Medulla oblongata (tissue), 1 donor: ENCODE measurements at regions not wholly inside any gene's neighbourhood (a gene's known extent, or its start where the extent isn't known, plus 50 kb on each side); places are given as distances from the start of the nearest gene placed in this dataset.
"Not testable (repeated sequence)": the region's sequence is repeated elsewhere in the genome, so short reads cannot be mapped to it uniquely, and the experiment has no call there.

Source experiments
- DNase-seq: peaks from one replicate; pipeline ENCODE4 v3.0.0-alpha.2; 2015; ENCODE audit errors: extremely low spot score

GRCh38 chr14:106802413-106803364 is 1276.3 kb downstream of the TMEM121 start:
- DNase-seq = no peak

GRCh38 chr14:106803379-106803778 is 1277.0 kb downstream of the TMEM121 start:
- DNase-seq = no peak

DNA sequence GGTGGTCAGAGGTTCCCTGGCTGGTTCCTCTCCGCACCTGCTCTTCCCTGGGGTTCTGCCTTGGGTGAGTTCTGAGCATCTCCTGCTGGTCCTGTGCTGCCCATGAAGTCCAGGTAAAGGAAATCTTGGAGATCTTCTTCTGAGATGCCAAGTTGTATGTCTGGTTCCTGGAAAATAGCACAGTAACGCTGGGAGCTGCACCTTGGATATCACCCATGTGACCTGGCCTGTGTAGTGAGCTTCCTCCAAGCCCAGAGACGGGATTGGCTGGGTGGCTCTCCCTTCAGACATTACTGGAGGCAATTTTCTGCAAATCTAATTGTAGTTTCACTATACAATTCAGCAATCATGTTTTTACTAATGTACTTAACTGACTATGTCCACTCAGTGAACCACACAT is 1281.1 kb downstream of the TMEM121 start:
- no peak for DNase-seq

DNA sequence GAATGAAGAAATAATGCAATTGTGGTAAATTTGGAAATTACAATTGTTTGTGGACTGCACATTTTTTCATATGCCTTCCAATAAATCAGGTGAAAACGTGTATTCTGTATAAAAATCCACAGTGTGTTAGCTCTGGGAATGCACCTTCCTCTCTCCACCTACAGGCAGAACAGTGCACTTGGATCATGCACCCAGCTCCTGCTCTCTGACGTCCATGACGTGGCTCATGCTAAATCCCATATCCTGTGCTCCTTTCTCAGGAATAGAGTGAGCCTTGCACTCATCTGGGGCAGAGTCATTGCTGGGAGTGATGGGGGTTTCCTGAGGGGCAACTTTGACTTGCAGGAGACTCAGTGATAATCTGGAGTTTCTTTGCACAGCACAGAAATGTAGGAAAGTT is 1282.1 kb downstream of the TMEM121 start:
- DNase-seq = no peak

DNA sequence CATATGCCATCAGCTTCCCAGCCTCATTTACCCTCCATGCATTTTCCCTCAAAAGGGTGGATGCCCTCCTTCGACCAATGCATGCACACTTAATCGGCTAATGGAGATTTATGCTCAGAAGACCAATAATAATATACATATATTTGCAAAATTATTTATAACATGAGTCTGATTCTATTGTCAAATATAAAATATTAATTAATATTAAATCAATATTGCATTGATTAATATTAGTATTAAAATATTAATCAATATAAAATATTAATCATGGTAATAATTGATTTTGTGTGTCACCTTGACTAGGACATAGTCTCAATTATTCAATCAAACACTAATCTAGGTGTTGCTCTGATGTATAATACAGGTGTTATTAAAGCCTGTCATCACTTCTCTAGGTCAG is 1282.5 kb downstream of the TMEM121 start:
- no peak for DNase-seq

GRCh38 chr14:106809615-106810014 is 1283.2 kb downstream of the TMEM121 start:
- DNase-seq = no peak

- DNase-seq = not testable (repeated sequence)
Measured at GRCh38 chr14:106810168-106810567, 1283.8 kb downstream of the TMEM121 start.

DNA sequence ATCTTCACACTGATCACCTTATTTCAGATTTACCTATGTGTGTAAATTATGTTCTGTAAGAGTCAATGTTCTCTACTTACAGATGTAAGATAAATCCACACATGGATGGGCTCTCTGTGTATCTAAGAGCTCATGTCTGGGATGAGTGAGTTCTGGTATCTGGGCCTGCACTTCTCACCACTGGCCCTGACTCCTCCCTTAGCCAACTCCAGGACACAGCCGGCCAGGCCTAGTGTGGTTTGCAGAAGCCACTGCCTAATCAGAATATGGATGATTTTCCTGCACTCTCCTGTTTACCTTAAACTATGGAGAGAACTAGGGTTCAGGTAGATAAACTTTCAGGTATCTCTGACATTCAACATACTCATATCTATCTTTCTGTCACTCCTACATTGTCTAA is 1284.8 kb downstream of the TMEM121 start:
- no peak for DNase-seq

GRCh38 chr14:106812788-106813476 is 1286.5 kb downstream of the TMEM121 start:
- no peak for DNase-seq

DNA sequence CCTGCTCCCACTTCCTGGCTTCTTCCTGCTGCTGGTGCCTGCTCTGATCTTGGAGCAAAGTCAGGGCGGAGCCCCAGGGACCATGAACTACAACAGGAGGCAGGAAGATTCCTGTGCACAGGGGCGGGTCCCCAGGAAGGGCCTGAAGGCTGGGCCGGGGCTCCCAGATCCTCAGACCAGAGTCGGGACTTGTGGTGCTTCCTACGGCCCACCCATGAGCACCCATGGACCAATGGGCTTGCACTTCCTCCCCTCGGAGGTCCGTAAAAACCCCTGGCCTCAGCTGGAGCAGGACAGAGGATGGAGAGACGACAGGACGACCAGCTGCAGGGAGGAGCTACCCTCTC is 1287.1 kb downstream of the TMEM121 start:
- DNase-seq = no peak

- DNase-seq = no peak
Measured at GRCh38 chr14:106820119-106820518, 1293.7 kb downstream of the TMEM121 start.

DNA sequence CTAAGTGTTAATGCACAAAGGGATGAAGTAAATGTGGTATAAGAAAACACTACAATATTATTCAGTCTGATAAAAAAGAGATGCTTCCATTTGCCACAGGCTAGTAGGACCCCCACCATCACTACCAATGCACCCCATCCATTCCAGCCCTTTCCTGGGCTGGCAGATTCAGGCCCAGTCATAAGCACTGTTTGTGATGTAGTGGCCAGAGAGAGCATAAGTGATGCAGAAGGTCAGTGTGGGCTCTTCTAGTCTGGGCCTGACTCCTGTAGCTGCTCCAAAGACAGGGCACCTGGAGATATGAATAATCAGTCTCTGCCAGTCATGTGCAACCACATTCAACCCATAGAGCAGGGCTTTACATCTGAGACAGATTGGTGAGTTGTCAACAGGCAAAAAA is 1294.7 kb downstream of the TMEM121 start:
- DNase-seq = no peak

DNA sequence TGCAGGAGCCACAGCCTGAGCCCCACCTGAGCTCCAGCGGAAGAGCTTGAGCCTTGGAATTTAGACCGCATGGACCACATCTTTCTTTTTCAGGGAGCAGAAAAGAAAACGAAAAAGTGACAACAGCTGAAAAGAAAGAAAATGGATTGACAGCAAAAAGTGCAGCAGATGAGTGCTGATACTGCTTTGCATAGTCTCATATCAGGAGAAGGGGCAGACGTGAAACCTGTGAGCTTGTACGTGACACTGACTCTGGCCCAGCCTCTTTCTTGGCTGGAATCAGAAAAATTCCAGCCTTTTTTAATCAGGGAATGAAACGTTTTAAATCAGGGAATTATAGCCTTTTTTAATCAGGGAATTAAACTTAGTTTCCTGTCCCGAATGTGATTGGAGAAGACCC is 1296.5 kb downstream of the TMEM121 start:
- DNase-seq = no peak

DNA sequence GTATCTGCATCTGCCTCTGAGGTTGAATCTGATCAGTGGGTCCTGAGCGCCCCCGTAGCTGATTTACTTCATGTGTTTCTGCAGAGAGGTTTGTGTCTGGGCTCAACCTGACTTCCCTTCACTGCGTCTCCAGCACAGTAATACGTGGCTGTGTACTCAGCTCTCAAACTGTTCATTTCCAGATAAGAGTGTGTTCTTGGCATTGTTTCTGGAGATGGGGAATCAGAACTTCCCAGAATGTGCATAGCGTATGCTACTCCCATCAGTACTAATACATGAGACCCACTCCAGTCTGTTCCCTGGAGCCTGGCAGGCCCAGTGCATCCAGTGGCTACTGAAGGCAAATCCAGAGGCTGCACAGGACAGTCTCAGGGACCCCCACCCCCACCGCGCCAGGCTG is 1297.2 kb downstream of the TMEM121 start:
- no peak for DNase-seq

DNA sequence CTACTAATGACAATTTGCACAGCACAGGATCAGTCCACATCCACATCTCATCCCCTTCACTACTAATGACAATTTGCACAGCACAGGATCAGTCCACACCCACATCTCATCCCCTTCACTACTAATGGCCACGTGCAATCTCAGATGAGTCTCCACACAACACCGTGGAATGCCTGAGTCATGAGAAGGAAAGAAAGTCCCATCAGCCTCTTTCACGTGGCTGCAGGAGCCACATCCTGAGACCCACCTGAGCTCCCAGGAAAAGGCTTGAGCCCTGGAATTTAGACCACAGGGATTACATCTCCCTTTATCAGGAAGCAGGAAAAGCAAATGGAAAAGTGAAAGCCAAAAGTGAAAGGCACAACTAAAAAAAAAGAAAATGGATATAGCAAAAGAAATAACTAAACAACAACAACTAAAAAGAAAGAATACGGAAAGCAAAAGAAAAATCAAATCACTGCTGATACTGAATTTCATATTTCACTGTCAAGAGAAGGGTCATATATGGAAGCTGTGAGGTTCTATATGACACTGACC is 1300.5 kb downstream of the TMEM121 start:
- no peak for DNase-seq

DNA sequence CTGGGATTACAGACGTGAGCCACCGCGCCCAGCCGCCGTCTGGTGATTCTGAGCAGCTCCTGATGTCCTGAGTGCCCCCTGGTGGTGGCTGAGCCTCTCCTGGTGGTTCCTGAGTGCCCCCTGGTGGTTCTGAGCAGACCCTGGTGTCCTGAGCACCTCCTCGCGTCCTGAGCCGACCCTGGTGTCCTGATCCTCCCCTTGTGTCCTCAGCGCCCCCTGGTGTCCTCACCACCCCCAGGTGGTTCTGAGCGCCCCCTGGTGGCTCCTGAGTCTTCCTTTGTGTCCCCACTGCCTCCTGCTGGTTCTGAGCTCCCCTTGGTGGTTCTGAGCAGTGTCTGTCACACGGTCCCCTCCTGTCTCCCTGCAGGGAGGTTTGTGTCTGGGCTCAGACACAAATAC is 1304.9 kb downstream of the TMEM121 start:
- DNase-seq = no peak

DNA sequence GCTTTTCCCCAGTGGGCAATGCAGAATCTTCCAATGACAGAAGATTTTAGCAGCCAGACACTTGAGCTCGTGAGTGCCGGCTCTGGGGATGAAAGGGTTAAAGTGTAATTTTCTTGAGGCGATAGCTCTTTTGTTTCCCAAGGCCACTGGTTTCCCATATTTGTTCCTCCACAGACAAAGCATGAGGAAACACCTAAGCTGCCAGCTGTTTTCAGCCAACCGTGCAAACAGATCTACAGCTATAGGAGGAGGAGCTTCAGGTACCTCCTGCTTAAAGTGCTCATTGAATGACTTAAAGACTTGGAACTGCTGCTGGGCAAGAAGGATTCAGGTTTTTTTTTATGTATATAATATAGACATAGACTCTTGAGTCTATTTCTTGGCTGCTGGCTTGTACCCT is 1311.5 kb downstream of the TMEM121 start:
- no peak for DNase-seq

DNA sequence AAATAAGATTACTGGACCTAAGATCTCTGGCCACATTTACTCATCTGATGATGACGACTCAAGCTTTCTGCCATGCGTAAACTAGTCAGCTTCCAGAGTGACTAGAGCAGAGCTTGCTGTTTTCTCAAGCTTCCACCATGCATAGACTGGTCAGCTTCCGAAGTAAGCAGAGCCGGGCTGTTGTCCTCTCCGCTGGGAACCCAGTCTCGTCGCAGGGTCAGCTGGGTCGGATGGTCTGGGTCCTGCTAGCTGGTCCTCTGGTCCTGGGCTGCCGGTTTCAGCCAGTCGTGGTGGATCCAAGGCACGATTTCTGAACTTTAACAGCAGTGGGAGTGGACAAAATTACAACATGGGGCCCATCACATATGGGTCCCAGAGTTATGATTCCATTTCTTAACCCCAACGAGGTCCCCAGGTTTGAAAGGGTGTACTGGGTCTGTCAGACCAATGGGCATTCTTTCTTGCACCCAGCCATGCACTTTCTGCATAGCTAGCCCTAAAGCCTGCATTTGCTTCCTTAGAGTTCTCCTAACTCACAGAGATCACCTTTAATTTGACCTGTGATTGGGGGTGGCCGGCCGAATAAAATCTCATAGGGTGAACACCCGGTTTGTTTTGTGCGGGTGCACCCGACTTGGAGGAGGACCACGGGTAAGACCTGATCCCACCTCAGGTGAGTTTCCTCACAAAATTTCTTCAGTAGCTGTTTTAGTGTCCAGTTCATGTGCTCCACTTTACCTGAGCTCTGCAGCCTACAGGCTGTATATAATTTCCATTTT is 1312.8 kb downstream of the TMEM121 start:
- no peak for DNase-seq

DNA sequence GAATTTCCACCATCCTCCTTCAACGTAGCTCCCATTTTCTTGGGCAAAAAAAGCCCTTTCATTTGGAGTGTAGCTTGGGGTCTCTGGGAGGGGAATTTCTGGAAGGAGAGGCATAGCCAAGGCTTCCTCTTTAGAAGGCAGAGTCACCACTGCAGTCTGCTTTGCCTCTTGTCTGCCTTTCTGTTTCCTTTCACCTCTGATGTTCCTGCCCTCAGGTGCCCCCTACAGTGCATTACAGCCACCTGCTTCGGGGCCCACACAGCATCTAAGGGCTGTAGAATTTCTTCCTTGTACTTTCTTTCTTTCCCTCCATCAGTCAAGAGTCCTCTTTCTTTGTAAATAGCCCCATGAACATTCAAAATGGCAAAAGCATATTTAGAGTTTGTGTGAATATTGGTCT is 1313.9 kb downstream of the TMEM121 start:
- DNase-seq = no peak

GRCh38 chr14:106840991-106841390 is 1314.6 kb downstream of the TMEM121 start:
- DNase-seq = no peak

DNA sequence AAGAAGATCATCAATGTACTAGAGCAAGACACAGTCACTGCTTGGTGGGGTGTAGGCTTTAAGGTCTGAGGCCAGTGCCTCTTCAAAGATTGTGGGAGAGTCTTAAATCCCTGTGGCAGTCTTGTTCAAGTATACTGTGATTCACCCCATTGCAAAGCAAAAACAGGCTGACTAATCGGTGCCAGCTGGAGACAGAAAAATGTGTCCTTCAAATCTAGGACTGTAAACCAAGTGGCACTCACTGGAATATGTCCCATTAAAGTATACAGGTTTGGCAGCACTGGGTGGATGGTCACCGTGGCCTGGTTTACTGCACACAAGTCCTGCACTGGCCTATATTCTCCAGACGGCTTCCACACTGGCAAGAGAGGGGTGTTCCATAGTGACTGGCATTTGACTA is 1315.3 kb downstream of the TMEM121 start:
- no peak for DNase-seq

DNA sequence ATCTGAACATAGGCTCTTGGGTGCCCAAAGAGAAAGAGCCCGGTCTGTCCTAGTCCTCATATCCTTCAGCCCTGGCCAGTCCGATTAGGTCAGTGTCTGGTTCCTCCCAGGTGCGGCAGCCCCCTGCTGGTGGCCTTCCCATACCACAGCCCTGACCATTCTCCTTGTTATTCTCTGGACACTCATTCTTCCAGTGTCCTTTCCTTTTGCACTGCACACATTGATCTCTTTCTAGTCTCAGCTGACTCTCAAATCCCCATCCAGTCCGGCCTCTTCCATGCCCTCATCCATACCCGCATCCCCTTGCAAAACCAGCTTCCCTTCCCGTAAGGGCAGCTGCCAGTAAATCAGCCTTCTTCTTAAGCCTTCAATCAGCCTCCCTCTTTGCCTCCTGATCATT is 1316.3 kb downstream of the TMEM121 start:
- no peak for DNase-seq
